Cardiac muscle cell (in vitro differentiated cells and primary cell): ENCODE measurements at regions not wholly inside any gene's neighbourhood (a gene's known extent, or its start where the extent isn't known, plus 50 kb on each side); places are given as distances from the start of the nearest gene placed in this dataset.

Experiments used
- DNase-seq, 2 donors: peaks; one replicate each; pipeline versions ENCODE4 v3.0.0 to v3.0.0-alpha.2; 2010 to 2017; ENCODE audit warnings: low read depth in 1 of 2, low spot score in 1 of 2
- H3K27ac ChIP-seq: fragments of 200-600 bp; sonication (generic); 2 replicates; pipeline ENCODE4 v1.5.1; 2016
- H3K27me3 ChIP-seq: fragments of 200-600 bp; sonication (generic); 2 replicates; pipeline ENCODE4 v1.6.0; 2016; ENCODE audit warnings: control low read depth
- H3K36me3 ChIP-seq: fragments of 200-600 bp; sonication (generic); 2 replicates; pipeline ENCODE4 v1.5.1; 2016; ENCODE audit warnings: control low read depth
- H3K4me1 ChIP-seq: fragments of 200-600 bp; sonication (generic); 2 replicates; pipeline ENCODE4 v1.8.1; 2017; ENCODE audit warnings: low read depth, mild to moderate bottlenecking, mixed run types
- H3K4me3 ChIP-seq: fragments of 200-600 bp; sonication (generic); 2 replicates; pipeline ENCODE4 v1.5.1; 2016; ENCODE audit warnings: mild to moderate bottlenecking
- H3K9me3 ChIP-seq: fragments of 200-600 bp; sonication (generic); 2 replicates; pipeline ENCODE4 v1.5.1; 2017; ENCODE audit warnings: low read depth, mild to moderate bottlenecking, control low read depth
- TF ChIP-seq, protein P1 (sequence below): IDR thresholded peaks from 2 replicates; pipeline ENCODE4 v1.5.1; 2012; ENCODE audit warnings: low read depth, mild to moderate bottlenecking, low read length

DNA sequence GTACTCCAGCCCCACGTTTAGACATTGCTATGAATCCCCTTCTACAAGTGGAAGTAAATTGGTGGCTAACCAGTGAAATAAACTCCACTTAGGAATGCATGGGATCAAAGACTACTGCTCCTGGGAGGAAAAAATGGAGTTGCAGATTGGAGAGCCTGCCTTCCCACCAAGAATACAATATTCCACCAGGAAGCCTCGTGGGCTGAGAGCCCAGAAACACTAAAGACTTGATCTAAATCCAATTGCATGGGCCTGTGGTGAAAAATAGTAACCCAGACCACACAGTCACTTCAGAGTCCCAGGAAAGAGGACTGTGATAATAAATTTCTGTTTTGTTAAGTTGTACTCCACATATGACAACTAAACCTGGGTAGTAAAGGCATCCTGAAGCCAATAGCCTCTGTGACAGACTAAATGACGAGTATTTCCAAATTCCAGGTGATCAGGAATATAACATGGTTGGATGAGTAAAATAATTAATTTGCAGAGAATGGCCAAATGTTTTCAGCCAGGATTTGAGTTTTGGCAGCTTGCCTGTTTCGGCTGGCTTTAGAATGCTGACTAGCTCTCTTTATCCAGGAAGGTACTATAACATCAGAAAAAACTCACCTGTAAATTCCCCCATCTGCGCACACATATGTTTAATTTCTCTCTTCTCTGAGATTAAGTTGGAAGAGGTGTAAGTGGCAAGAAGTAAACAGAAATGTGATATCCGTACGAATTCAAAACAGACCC, 480.3 kb downstream of the LIG4 start:
- Histone ChIP-seq H3K27ac (no peak overlapping the region), H3K9me3 (no peaks in the 10 kb centered on the region), H3K4me3 (no peak overlapping the region), H3K36me3 (no peaks in the 10 kb centered on the region), H3K27me3 (no peaks in the 10 kb centered on the region), H3K4me1 (no peaks in the 10 kb centered on the region)
- peak in 1 of 2 donors; percentile 3 for DNase-seq
- TF ChIP-seq, protein P1, sequence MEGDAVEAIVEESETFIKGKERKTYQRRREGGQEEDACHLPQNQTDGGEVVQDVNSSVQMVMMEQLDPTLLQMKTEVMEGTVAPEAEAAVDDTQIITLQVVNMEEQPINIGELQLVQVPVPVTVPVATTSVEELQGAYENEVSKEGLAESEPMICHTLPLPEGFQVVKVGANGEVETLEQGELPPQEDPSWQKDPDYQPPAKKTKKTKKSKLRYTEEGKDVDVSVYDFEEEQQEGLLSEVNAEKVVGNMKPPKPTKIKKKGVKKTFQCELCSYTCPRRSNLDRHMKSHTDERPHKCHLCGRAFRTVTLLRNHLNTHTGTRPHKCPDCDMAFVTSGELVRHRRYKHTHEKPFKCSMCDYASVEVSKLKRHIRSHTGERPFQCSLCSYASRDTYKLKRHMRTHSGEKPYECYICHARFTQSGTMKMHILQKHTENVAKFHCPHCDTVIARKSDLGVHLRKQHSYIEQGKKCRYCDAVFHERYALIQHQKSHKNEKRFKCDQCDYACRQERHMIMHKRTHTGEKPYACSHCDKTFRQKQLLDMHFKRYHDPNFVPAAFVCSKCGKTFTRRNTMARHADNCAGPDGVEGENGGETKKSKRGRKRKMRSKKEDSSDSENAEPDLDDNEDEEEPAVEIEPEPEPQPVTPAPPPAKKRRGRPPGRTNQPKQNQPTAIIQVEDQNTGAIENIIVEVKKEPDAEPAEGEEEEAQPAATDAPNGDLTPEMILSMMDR: no peak

DNA sequence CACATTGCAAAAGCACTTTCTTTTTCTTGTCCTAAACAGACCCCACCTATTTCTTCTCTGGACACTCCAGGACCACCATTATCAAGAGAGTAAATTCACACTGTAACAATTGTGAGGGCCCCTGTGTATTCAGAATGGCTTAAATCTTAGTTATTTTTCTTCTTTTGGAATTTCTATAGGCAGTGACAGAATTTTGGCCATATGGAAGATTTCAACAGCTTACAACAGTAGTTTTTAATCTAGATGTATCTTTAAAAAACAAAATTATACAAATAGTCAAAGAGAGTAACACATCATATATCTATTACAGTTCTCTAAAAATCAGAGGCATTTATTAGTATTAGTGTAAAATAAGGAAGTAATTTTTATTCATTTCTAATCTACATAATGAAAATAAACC, 482.1 kb downstream of the LIG4 start:
- no peak for DNase-seq
- Histone ChIP-seq H3K27ac (no peak overlapping the region), H3K27me3 (no peaks in the 10 kb centered on the region), H3K4me3 (no peak overlapping the region), H3K36me3 (no peaks in the 10 kb centered on the region), H3K9me3 (no peaks in the 10 kb centered on the region), H3K4me1 (no peaks in the 10 kb centered on the region)
- TF ChIP-seq, protein P1: no peak

DNA sequence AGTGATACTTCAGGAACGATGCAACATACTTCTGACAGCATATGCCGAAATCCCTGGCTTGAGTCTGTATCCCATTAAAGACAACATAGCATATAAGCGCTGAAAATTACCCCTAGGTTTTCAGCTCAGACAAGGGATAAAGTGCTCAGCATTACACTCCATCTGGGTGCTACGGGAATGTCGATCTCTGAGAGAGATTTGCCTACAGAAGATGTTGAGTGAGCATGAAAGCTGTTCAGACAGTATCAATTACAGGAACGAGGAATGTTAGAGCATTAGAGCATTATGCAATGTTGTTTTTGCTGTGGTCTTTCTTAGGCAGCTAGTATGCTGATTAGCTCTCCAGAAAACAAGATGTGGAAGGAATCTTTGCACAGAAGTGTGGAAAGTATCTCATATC, 484.5 kb downstream of the LIG4 start:
- no peaks in the 10 kb centered on the region for H3K36me3 ChIP-seq
- no peaks in the 10 kb centered on the region for H3K4me1 ChIP-seq
- DNase-seq: peak in 1 of 2 donors; percentile 25
- no peak overlapping the region for H3K27ac ChIP-seq
- no peaks in the 10 kb centered on the region for H3K27me3 ChIP-seq
- H3K9me3 ChIP-seq: no peaks in the 10 kb centered on the region
- H3K4me3 ChIP-seq: no peak overlapping the region
- TF ChIP-seq, protein P1: no peak

DNA sequence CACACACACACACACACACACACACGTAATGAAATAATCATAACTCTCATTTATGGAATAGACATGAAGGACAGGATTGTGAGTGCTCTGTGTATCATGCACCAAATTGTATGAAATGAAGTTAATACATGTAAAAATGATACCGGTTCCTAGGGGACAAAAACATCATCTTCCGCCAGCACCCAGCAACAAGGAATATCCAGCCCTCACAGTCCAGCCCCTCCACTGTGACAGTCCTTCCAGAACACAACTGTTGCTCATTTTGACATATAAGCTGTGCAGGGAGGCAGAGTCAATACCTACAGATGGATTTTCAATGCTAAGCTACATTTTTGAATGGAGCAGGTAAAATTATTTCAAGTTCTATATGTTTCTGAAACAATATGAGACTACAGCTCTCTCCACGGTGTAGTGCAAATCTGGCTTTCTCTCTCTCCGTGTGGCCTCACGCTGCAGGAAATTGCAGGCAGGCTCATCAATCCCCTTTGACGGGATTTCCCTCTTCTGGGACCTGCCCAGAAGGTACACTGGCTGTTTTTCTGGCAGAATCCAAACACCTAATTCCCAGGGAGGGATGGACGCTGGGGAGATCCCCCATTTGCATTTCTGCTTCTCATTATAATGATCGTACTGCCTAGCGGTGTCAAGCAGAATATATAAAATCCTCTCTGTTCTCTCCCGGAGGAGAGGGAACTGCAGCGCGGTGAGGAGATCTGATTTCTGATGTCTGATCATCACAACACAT, 494.0 kb downstream of the LIG4 start:
- DNase-seq: no peak
- H3K9me3 ChIP-seq: no peaks in the 10 kb centered on the region
- no peak overlapping the region for H3K4me3 ChIP-seq
- no peak overlapping the region for H3K27ac ChIP-seq
- H3K27me3 ChIP-seq: no peaks in the 10 kb centered on the region
- H3K36me3 ChIP-seq: no peaks in the 10 kb centered on the region
- TF ChIP-seq, protein P1: no peak
- H3K4me1 ChIP-seq: peaks cover 4% of the 10 kb centered on the region

DNA sequence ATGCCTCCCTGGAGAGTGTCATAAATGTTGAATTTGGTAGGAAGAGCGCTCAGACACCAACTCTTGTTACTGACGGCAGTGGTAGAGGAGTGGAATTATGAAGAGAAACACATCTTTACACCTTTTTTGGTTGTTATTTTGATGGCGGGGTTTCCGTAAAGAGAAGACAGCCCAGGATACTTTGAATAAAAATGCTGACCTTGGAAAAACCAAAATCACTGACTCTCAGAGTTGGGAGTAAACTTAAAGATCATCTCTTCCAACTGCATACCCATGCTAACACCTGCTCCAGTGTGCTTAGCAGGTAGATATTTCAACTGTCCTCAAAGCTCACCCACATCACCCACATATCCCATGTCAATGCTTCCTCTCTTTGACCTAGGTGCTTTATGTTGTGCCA, 498.6 kb downstream of the LIG4 start:
- Histone ChIP-seq H3K4me3 (no peak overlapping the region), H3K27ac (no peak overlapping the region), H3K4me1 (peaks cover 10% of the 10 kb centered on the region), H3K36me3 (no peaks in the 10 kb centered on the region), H3K27me3 (no peaks in the 10 kb centered on the region), H3K9me3 (no peaks in the 10 kb centered on the region)
- TF ChIP-seq, protein P1: no peak
- no peak for DNase-seq
